GM12878 (cell line): ENCODE measurements at regions not wholly inside any gene's neighbourhood (a gene's known extent, or its start where the extent isn't known, plus 50 kb on each side); places are given as distances from the start of the nearest gene placed in this dataset.

Source experiments
- ATAC-seq: fragments of 200-7000 bp; cut with Tn5 transposase; 3 replicates; pipeline ENCODE4 v1.9.1; 2020; ENCODE audit warnings: mild to moderate bottlenecking, moderate library complexity
- BruUV-seq: library from RNA; stranded (reverse); fragments of 400-500 nt; replicated peaks from 2 replicates; lab custom pipeline; 2021; lab: Mats Ljungman, UMichigan
- CTCF ChIA-PET: fragments of 300-600 bp; sonication (Branson Sonifier 250); formaldehyde crosslinking; extraction: SDS; loops from one replicate; lab custom pipeline; 2021; ENCODE audit warnings: inconsistent platforms; lab: Yijun Ruan, JAX
- POLR2A ChIA-PET: fragments of 350-600 bp; formaldehyde crosslinking; extraction: SDS; loops from one replicate; lab custom pipeline; 2021; ENCODE audit warnings: inconsistent platforms; lab: Charles Lee
- RAD21 ChIA-PET: fragments of 300-600 bp; sonication (Branson Sonifier 250); formaldehyde crosslinking; loops from one replicate; lab custom pipeline; 2023; ENCODE audit warnings: antibody characterized with exemption; ENCODE audit not compliant: unreplicated experiment; lab: Charles Lee
- SMC1A ChIA-PET: fragments of 300-600 bp; sonication (Branson Sonifier 250); formaldehyde crosslinking; loops from one replicate; lab custom pipeline; 2023; ENCODE audit not compliant: unreplicated experiment, uncharacterized antibody; lab: Charles Lee
- DNase-seq: peaks from one replicate; pipeline ENCODE4 v3.0.0-alpha.2; 2011; ENCODE audit warnings: low read depth, low spot score
- FAIRE-seq: peaks from 3 replicates; lab custom pipeline; 2011; peaks lifted over from hg19 to GRCh38; lab: Jason Lieb, UNC
- H2AFZ ChIP-seq: 2 replicates; pipeline ENCODE4 v1.6.0; 2011; ENCODE audit warnings: low read depth, low read length, control low read depth; ENCODE audit not compliant: control insufficient read depth
- H3K27ac ChIP-seq: 2 replicates; pipeline ENCODE4 v1.5.1; 2011; ENCODE audit warnings: control low read depth; ENCODE audit not compliant: control insufficient read depth, insufficient read depth
- H3K27me3 ChIP-seq, 2 experiments: replicated peaks in 1 of 2; 2 replicates each; pipeline versions ENCODE4 v1.6.0 to v1.6.1; 2011; ENCODE audit warnings: low read length in 1 of 2; ENCODE audit not compliant: control insufficient read depth in 2 of 2, insufficient read depth in 2 of 2
- H3K36me3 ChIP-seq, 2 experiments: 2 replicates each; pipeline ENCODE4 v1.5.1; 2011; ENCODE audit warnings: low read length in 1 of 2; ENCODE audit not compliant: control insufficient read depth in 2 of 2, insufficient read depth in 2 of 2
- H3K4me1 ChIP-seq: 2 replicates; pipeline ENCODE4 v1.6.1; 2011; ENCODE audit warnings: mild to moderate bottlenecking, low read length, moderate library complexity, mixed read lengths; ENCODE audit not compliant: control insufficient read depth, insufficient read depth
- H3K4me2 ChIP-seq: 2 replicates; pipeline ENCODE4 v1.6.0; 2011; ENCODE audit warnings: control low read depth; ENCODE audit not compliant: control insufficient read depth, insufficient read depth
- H3K4me3 ChIP-seq: fragments of 200-600 bp; sonication (generic); 2 replicates; pipeline ENCODE4 v1.5.1; 2016
- H3K79me2 ChIP-seq: 2 replicates; pipeline ENCODE4 v1.6.0; 2011; ENCODE audit warnings: low read length; ENCODE audit not compliant: control insufficient read depth, insufficient read depth
- H3K9ac ChIP-seq: 2 replicates; pipeline ENCODE4 v1.8.0; 2011; ENCODE audit warnings: low read length, control low read depth, mixed read lengths; ENCODE audit not compliant: control insufficient read depth, insufficient read depth
- H3K9me3 ChIP-seq: replicated peaks from 3 replicates; pipeline ENCODE4 v1.5.1; 2011; ENCODE audit warnings: mild to moderate bottlenecking, low read length; ENCODE audit not compliant: control insufficient read depth, insufficient read depth
- H4K20me1 ChIP-seq: 2 replicates; pipeline ENCODE4 v1.6.0; 2011; ENCODE audit not compliant: control insufficient read depth, insufficient read depth
- ATF7 ChIP-seq: fragments of 450-650 bp; IDR thresholded peaks from 2 replicates; pipeline ENCODE4 v1.6.1; 2016; ENCODE audit warnings: low read depth, mild to moderate bottlenecking
- BACH1 ChIP-seq: fragments of 450-650 bp; IDR thresholded peaks from 2 replicates; pipeline ENCODE4 v1.6.1; 2017; ENCODE audit warnings: mild to moderate bottlenecking, borderline replicate concordance
- BCL11A ChIP-seq: IDR thresholded peaks from 2 replicates; pipeline ENCODE4 v1.6.1; 2011; ENCODE audit warnings: low read depth, low read length
- CREM ChIP-seq: IDR thresholded peaks from 2 replicates; pipeline ENCODE4 v1.6.1; 2014; ENCODE audit warnings: antibody characterized with exemption, low read depth
- EGR1 ChIP-seq, 2 experiments: IDR thresholded peaks; 1 replicate in 1 of 2; 2 replicates in 1 of 2; pipeline ENCODE4 v1.6.1; 2011 to 2012; ENCODE audit warnings: low read depth in 2 of 2, low read length in 2 of 2, borderline replicate concordance in 1 of 2, mild to moderate bottlenecking in 1 of 2, moderate library complexity in 1 of 2
- MTA3 ChIP-seq: IDR thresholded peaks from 2 replicates; pipeline ENCODE4 v1.6.1; 2012; ENCODE audit warnings: low read length, inconsistent platforms, borderline replicate concordance
- PAX8 ChIP-seq: fragments of 450-650 bp; IDR thresholded peaks from 2 replicates; pipeline ENCODE4 v1.6.1; 2017; ENCODE audit warnings: mild to moderate bottlenecking, moderate library complexity
- SMAD1 ChIP-seq: fragments of 450-650 bp; IDR thresholded peaks from 2 replicates; pipeline ENCODE4 v1.6.1; 2018; ENCODE audit warnings: mild to moderate bottlenecking, low read depth; ENCODE audit not compliant: partially characterized antibody
- SP1 ChIP-seq: IDR thresholded peaks from one replicate; pipeline ENCODE4 v1.6.1; 2011; ENCODE audit warnings: low read depth, low read length
- SUPT20H ChIP-seq: IDR thresholded peaks from 2 replicates; pipeline ENCODE4 v1.6.1; 2011; ENCODE audit warnings: low read depth, mild to moderate bottlenecking, low read length, moderate library complexity, borderline replicate concordance; ENCODE audit not compliant: control insufficient read depth
- TARDBP ChIP-seq: IDR thresholded peaks from 2 replicates; pipeline ENCODE4 v1.6.1; 2016; ENCODE audit warnings: borderline replicate concordance
- ZNF384 ChIP-seq: IDR thresholded peaks from 2 replicates; pipeline ENCODE4 v1.6.1; 2012; ENCODE audit warnings: low read depth, mild to moderate bottlenecking, low read length, improper control_type of control experiment, borderline replicate concordance
- WGBS: methylation state at CpG from one replicate; pipeline ENCODE4 v1.1.6; 2016; ENCODE audit warnings: low lambda C conversion rate; ENCODE audit not compliant: insufficient replicate concordance, insufficient coverage; ENCODE audit errors: missing lambda C conversion rate; 5-methylcytosine and 5-hydroxymethylcytosine counted together
- in situ Hi-C: fragments of 300-500 bp; cut with MboI; formaldehyde crosslinking; loops from 9 replicates; pipeline ENCODE4 v1.14.3; 2018; ENCODE audit warnings: mixed read lengths
- intact Hi-C: fragments of 100-400 bp; cut with micrococcal nuclease; formaldehyde crosslinking; loops from one replicate; pipeline ENCODE4 v1.14.2; 2022; ENCODE audit not compliant: unreplicated experiment
- TF ChIP-seq, protein P1 (sequence below): IDR thresholded peaks from 2 replicates; pipeline ENCODE4 v1.6.1; 2012; ENCODE audit warnings: improper control_type of control experiment, low read depth, low read length; ENCODE audit not compliant: insufficient replicate concordance
- TF ChIP-seq, protein P2 (sequence below): fragments of 450-650 bp; IDR thresholded peaks from 2 replicates; pipeline ENCODE4 v1.6.1; 2016; ENCODE audit warnings: mild to moderate bottlenecking, moderate library complexity, borderline replicate concordance
- TF ChIP-seq, protein P3 (sequence below): fragments of 450-650 bp; conservative IDR thresholded peaks from 2 replicates; pipeline ENCODE4 v1.6.1; 2017; ENCODE audit warnings: mild to moderate bottlenecking, moderate library complexity

- CTCF ChIA-PET: no interaction called here
- POLR2A ChIA-PET: no interaction called here
- Histone ChIP-seq H2AFZ (no peak overlapping the region), H3K4me2 (no peak overlapping the region), H3K4me1 (no peaks in the 10 kb centered on the region), H4K20me1 (no peaks in the 10 kb centered on the region), H3K27me3 (no peaks in the 10 kb centered on the region), H3K27ac (no peak overlapping the region), H3K9me3 (no peaks in the 10 kb centered on the region), H3K9ac (no peak overlapping the region), H3K4me3 (no peak overlapping the region), H3K79me2 (no peaks in the 10 kb centered on the region), H3K36me3 (no peaks in the 10 kb centered on the region)
- 53% methylated on average over 4 of the region's 4 CpGs for WGBS
- RAD21 ChIA-PET: no interaction called here
- intact Hi-C loops: no loop called here
- in situ Hi-C loops: no loop called here
- SMC1A ChIA-PET: no interaction called here
- BruUV-seq: no TSS peak
- DNase-seq (no peak), ATAC-seq (no peak), FAIRE-seq (no peak)
- no peak for TF ChIP-seq ZNF384
- no peak for TF ChIP-seq SMAD1
- no peak for TF ChIP-seq BCL11A
- TF ChIP-seq BACH1: no peak
- no peak for TF ChIP-seq EGR1 (IDR thresholded peaks at IDR 0.05; ENCODE audit: borderline replicate concordance in 1 of 2, low read depth in 2 of 2, low read length in 2 of 2)
- no peak for TF ChIP-seq CREM
- no peak for TF ChIP-seq PAX8
- no peak for TF ChIP-seq ATF7
- TF ChIP-seq, protein P1, sequence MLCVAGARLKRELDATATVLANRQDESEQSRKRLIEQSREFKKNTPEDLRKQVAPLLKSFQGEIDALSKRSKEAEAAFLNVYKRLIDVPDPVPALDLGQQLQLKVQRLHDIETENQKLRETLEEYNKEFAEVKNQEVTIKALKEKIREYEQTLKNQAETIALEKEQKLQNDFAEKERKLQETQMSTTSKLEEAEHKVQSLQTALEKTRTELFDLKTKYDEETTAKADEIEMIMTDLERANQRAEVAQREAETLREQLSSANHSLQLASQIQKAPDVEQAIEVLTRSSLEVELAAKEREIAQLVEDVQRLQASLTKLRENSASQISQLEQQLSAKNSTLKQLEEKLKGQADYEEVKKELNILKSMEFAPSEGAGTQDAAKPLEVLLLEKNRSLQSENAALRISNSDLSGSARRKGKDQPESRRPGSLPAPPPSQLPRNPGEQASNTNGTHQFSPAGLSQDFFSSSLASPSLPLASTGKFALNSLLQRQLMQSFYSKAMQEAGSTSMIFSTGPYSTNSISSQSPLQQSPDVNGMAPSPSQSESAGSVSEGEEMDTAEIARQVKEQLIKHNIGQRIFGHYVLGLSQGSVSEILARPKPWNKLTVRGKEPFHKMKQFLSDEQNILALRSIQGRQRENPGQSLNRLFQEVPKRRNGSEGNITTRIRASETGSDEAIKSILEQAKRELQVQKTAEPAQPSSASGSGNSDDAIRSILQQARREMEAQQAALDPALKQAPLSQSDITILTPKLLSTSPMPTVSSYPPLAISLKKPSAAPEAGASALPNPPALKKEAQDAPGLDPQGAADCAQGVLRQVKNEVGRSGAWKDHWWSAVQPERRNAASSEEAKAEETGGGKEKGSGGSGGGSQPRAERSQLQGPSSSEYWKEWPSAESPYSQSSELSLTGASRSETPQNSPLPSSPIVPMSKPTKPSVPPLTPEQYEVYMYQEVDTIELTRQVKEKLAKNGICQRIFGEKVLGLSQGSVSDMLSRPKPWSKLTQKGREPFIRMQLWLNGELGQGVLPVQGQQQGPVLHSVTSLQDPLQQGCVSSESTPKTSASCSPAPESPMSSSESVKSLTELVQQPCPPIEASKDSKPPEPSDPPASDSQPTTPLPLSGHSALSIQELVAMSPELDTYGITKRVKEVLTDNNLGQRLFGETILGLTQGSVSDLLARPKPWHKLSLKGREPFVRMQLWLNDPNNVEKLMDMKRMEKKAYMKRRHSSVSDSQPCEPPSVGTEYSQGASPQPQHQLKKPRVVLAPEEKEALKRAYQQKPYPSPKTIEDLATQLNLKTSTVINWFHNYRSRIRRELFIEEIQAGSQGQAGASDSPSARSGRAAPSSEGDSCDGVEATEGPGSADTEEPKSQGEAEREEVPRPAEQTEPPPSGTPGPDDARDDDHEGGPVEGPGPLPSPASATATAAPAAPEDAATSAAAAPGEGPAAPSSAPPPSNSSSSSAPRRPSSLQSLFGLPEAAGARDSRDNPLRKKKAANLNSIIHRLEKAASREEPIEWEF: no peak
- TF ChIP-seq MTA3: no peak
- TF ChIP-seq SP1: no peak
- TF ChIP-seq, protein P2, sequence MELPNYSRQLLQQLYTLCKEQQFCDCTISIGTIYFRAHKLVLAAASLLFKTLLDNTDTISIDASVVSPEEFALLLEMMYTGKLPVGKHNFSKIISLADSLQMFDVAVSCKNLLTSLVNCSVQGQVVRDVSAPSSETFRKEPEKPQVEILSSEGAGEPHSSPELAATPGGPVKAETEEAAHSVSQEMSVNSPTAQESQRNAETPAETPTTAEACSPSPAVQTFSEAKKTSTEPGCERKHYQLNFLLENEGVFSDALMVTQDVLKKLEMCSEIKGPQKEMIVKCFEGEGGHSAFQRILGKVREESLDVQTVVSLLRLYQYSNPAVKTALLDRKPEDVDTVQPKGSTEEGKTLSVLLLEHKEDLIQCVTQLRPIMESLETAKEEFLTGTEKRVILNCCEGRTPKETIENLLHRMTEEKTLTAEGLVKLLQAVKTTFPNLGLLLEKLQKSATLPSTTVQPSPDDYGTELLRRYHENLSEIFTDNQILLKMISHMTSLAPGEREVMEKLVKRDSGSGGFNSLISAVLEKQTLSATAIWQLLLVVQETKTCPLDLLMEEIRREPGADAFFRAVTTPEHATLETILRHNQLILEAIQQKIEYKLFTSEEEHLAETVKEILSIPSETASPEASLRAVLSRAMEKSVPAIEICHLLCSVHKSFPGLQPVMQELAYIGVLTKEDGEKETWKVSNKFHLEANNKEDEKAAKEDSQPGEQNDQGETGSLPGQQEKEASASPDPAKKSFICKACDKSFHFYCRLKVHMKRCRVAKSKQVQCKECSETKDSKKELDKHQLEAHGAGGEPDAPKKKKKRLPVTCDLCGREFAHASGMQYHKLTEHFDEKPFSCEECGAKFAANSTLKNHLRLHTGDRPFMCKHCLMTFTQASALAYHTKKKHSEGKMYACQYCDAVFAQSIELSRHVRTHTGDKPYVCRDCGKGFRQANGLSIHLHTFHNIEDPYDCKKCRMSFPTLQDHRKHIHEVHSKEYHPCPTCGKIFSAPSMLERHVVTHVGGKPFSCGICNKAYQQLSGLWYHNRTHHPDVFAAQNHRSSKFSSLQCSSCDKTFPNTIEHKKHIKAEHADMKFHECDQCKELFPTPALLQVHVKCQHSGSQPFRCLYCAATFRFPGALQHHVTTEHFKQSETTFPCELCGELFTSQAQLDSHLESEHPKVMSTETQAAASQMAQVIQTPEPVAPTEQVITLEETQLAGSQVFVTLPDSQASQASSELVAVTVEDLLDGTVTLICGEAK: no peak
- no peak for TF ChIP-seq TARDBP
- TF ChIP-seq, protein P3, sequence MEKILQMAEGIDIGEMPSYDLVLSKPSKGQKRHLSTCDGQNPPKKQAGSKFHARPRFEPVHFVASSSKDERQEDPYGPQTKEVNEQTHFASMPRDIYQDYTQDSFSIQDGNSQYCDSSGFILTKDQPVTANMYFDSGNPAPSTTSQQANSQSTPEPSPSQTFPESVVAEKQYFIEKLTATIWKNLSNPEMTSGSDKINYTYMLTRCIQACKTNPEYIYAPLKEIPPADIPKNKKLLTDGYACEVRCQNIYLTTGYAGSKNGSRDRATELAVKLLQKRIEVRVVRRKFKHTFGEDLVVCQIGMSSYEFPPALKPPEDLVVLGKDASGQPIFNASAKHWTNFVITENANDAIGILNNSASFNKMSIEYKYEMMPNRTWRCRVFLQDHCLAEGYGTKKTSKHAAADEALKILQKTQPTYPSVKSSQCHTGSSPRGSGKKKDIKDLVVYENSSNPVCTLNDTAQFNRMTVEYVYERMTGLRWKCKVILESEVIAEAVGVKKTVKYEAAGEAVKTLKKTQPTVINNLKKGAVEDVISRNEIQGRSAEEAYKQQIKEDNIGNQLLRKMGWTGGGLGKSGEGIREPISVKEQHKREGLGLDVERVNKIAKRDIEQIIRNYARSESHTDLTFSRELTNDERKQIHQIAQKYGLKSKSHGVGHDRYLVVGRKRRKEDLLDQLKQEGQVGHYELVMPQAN: no peak
- no peak for TF ChIP-seq SUPT20H
Measured at GRCh38 chr5:30698217-30698616, 495.3 kb upstream of the CDH6 start.
